HG02885 (cell line): ENCODE measurements at regions not wholly inside any gene's neighbourhood (a gene's known extent, or its start where the extent isn't known, plus 50 kb on each side); places are given as distances from the start of the nearest gene placed in this dataset.

Experiments used
- ATAC-seq: cut with Tn5 transposase; IDR thresholded peaks from one replicate; pipeline ENCODE4 v1.9.1; 2021; ENCODE audit warnings: mild to moderate bottlenecking; ENCODE audit not compliant: unreplicated experiment, poor library complexity

- no peak for ATAC-seq
Observed at GRCh38 chr5:8230868-8231267, 361.9 kb downstream of the MTRR start.

- ATAC-seq = no peak
Observed at GRCh38 chr5:8233479-8233878, 364.5 kb downstream of the MTRR start.

- ATAC-seq = no peak
Observed at GRCh38 chr5:8234179-8234770, 365.3 kb downstream of the MTRR start.

GRCh38 chr5:8238080-8238479 lies 369.1 kb downstream of the MTRR start:
- no peak for ATAC-seq

GRCh38 chr5:8239198-8239597 lies 370.2 kb downstream of the MTRR start:
- ATAC-seq = no peak

- no peak for ATAC-seq
Observed at GRCh38 chr5:8239646-8240045, 370.7 kb downstream of the MTRR start.

- ATAC-seq = no peak
Observed at GRCh38 chr5:8241076-8241475, 372.1 kb downstream of the MTRR start.

- no peak for ATAC-seq
Observed at GRCh38 chr5:8241558-8241957, 372.6 kb downstream of the MTRR start.

- ATAC-seq = no peak
Observed at GRCh38 chr5:8247049-8247899, 378.3 kb downstream of the MTRR start.

- ATAC-seq = no peak
Observed at GRCh38 chr5:8253376-8253775, 384.4 kb downstream of the MTRR start.

- no peak for ATAC-seq
Observed at GRCh38 chr5:8254674-8255073, 385.7 kb downstream of the MTRR start.

- ATAC-seq = no peak
Observed at GRCh38 chr5:8258801-8259200, 389.9 kb downstream of the MTRR start.

- ATAC-seq = no peak
Observed at GRCh38 chr5:8270246-8270645, 401.3 kb downstream of the MTRR start.

- no peak for ATAC-seq
Observed at GRCh38 chr5:8280711-8281363, 411.9 kb downstream of the MTRR start.

- no peak for ATAC-seq
Observed at GRCh38 chr5:8288334-8288733, 419.4 kb downstream of the MTRR start.

- ATAC-seq = no peak
Observed at GRCh38 chr5:8288897-8289516, 420.1 kb downstream of the MTRR start.

- no peak for ATAC-seq
Observed at GRCh38 chr5:8289779-8290178, 420.8 kb downstream of the MTRR start.

- ATAC-seq = no peak
Observed at GRCh38 chr5:8290721-8291120, 421.8 kb downstream of the MTRR start.

GRCh38 chr5:8291641-8292040 lies 422.7 kb downstream of the MTRR start:
- no peak for ATAC-seq

GRCh38 chr5:8295141-8295540 lies 426.2 kb downstream of the MTRR start:
- ATAC-seq = no peak

GRCh38 chr5:8299716-8300115 lies 430.8 kb downstream of the MTRR start:
- no peak for ATAC-seq
